PC-9 (cell line): ENCODE measurements at regions not wholly inside any gene's neighbourhood (a gene's known extent, or its start where the extent isn't known, plus 50 kb on each side); places are given as distances from the start of the nearest gene placed in this dataset.

Source experiments
- BruUV-seq: library from RNA; stranded (reverse); fragments of 400-500 nt; replicated peaks from 2 replicates; lab custom pipeline; 2021; lab: Mats Ljungman, UMichigan
- CTCF ChIA-PET: fragments of 300-600 bp; sonication (Branson Sonifier 250); formaldehyde crosslinking; loops from one replicate; lab custom pipeline; 2022; ENCODE audit warnings: antibody characterized with exemption; lab: Charles Lee
- POLR2A ChIA-PET: fragments of 300-600 bp; sonication (Branson Sonifier 250); formaldehyde crosslinking; loops from one replicate; lab custom pipeline; 2022; ENCODE audit warnings: antibody characterized with exemption; ENCODE audit not compliant: unreplicated experiment; lab: Charles Lee
- DNase-seq, 2 experiments: peaks; one replicate each; pipeline versions ENCODE4 v3.0.0 to v3.0.0-alpha.2; 2015 to 2022; ENCODE audit warnings: mixed read lengths in 1 of 2
- H2AFZ ChIP-seq: fragments of 200-600 bp; sonication (generic); 2 replicates; pipeline ENCODE4 v1.8.1; 2017; ENCODE audit warnings: antibody characterized with exemption
- H3F3A ChIP-seq: fragments of 200-600 bp; sonication (generic); 2 replicates; pipeline ENCODE4 v1.8.1; 2017; ENCODE audit warnings: antibody characterized with exemption, mild to moderate bottlenecking, low read depth; ENCODE audit not compliant: insufficient read depth
- H3K27ac ChIP-seq: fragments of 200-600 bp; sonication (generic); 2 replicates; pipeline ENCODE4 v1.6.1; 2016; ENCODE audit warnings: mixed run types
- H3K27me3 ChIP-seq: fragments of 200-600 bp; sonication (generic); 2 replicates; pipeline ENCODE4 v1.6.1; 2016; ENCODE audit warnings: low read depth, mixed run types; ENCODE audit not compliant: insufficient read depth
- H3K36me3 ChIP-seq: fragments of 200-600 bp; sonication (generic); 2 replicates; pipeline ENCODE4 v1.6.1; 2016; ENCODE audit warnings: low read depth, mixed run types
- H3K4me1 ChIP-seq: fragments of 200-600 bp; sonication (generic); replicated peaks from 2 replicates; pipeline ENCODE4 v1.6.1; 2016; ENCODE audit warnings: mixed run types; ENCODE audit not compliant: insufficient read depth
- H3K4me2 ChIP-seq: fragments of 200-600 bp; sonication (generic); 2 replicates; pipeline ENCODE4 v1.6.1; 2017; ENCODE audit warnings: mixed run types
- H3K4me3 ChIP-seq: fragments of 200-600 bp; sonication (generic); 2 replicates; pipeline ENCODE4 v1.6.1; 2016; ENCODE audit warnings: mixed run types
- H3K79me2 ChIP-seq: fragments of 200-600 bp; sonication (generic); 2 replicates; pipeline ENCODE4 v1.6.1; 2017; ENCODE audit warnings: low read depth, mixed run types
- H3K9me2 ChIP-seq: fragments of 200-600 bp; sonication (generic); 2 replicates; pipeline ENCODE4 v1.8.1; 2017; ENCODE audit warnings: mild to moderate bottlenecking; ENCODE audit not compliant: insufficient read depth
- H3K9me3 ChIP-seq: fragments of 200-600 bp; sonication (generic); 2 replicates; pipeline ENCODE4 v1.8.1; 2016; ENCODE audit warnings: low read depth; ENCODE audit not compliant: insufficient read depth
- H4K20me1 ChIP-seq: fragments of 200-600 bp; sonication (generic); 2 replicates; pipeline ENCODE4 v1.8.1; 2017; ENCODE audit not compliant: insufficient read depth
- EZH2 ChIP-seq: fragments of 200-600 bp; sonication (generic); IDR thresholded peaks from 2 replicates; pipeline ENCODE4 v1.8.0; 2017; ENCODE audit warnings: antibody characterized with exemption, low read depth
- intact Hi-C: fragments of 100-400 bp; cut with micrococcal nuclease; formaldehyde crosslinking; loops from one replicate; pipeline ENCODE4 v1.10.0; 2022; ENCODE audit not compliant: unreplicated experiment
- TF ChIP-seq, protein P1 (sequence below): fragments of 200-600 bp; sonication (generic); conservative IDR thresholded peaks from 2 replicates; pipeline ENCODE4 v1.6.1; 2017; ENCODE audit warnings: mixed run types, antibody characterized with exemption, mild to moderate bottlenecking, moderate library complexity

DNA sequence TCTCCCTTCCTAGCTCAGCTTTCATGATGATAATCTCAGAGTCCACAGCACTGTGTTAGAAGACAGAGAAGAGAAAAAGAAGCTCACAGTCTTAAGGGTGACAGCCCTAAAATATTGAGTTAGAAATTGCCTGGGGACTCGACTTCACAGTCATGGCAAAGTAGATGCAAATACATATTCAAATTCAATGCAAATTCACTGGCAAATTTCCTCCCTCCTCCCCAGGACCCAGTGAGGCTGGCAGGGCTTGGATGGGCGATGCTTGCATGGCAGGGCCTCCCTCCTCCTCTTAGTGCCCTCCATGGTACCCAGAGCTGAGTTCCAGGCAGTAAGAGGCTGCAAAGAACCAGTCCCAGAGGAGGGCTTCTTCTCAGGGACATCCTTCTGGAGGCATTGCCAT is 115.6 kb upstream of the UQCRFS1 start:
- Histone ChIP-seq H3F3A (no peaks in the 10 kb centered on the region), H3K36me3 (no peaks in the 10 kb centered on the region), H3K4me3 (no peak overlapping the region), H3K27ac (no peak overlapping the region), H3K4me2 (no peak overlapping the region), H2AFZ (no peak overlapping the region), H4K20me1 (no peaks in the 10 kb centered on the region), H3K9me2 (no peaks in the 10 kb centered on the region), H3K9me3 (no peaks in the 10 kb centered on the region), H3K79me2 (no peaks in the 10 kb centered on the region), H3K27me3 (peaks cover 36% of the 10 kb centered on the region), H3K4me1 (no peaks in the 10 kb centered on the region)
- BruUV-seq: no TSS peak
- intact Hi-C loops: no loop called here
- no peak for TF ChIP-seq EZH2
- TF ChIP-seq, protein P1, sequence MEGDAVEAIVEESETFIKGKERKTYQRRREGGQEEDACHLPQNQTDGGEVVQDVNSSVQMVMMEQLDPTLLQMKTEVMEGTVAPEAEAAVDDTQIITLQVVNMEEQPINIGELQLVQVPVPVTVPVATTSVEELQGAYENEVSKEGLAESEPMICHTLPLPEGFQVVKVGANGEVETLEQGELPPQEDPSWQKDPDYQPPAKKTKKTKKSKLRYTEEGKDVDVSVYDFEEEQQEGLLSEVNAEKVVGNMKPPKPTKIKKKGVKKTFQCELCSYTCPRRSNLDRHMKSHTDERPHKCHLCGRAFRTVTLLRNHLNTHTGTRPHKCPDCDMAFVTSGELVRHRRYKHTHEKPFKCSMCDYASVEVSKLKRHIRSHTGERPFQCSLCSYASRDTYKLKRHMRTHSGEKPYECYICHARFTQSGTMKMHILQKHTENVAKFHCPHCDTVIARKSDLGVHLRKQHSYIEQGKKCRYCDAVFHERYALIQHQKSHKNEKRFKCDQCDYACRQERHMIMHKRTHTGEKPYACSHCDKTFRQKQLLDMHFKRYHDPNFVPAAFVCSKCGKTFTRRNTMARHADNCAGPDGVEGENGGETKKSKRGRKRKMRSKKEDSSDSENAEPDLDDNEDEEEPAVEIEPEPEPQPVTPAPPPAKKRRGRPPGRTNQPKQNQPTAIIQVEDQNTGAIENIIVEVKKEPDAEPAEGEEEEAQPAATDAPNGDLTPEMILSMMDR: no peak
- POLR2A ChIA-PET: no interaction called here
- CTCF ChIA-PET: no interaction called here
- DNase-seq: no peak

DNA sequence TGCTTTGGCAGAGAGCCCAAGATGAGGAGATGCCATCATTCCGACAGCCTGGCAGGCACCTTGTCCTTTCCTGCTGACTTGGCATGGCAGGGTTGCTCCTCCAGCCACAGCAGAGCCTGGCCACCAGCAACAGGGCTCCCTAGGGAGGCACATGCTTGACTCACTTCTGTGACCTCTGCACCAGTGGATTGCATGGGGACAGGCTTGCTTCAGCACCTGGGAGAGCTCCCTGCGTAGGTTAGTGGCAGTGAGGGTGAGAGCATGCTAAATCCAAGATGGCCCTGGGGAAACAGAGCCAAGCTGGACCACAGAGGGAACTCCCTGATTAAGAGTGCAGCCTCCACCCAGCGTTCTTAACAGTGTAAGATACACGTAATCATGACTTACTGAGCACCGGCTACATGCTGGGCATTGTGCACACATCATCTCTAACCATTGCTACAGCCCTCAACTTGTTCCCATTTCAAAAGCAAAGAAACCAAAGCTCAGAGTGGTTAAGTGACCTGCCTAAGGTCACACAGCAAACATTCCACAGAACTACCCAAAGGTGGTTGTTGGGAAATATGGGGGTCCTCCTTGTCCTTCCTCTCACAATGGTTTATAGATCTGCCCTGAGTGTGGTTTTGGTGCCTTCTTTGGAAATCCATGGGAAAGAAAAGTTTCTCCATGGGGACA is 116.6 kb upstream of the UQCRFS1 start:
- H3K27me3 ChIP-seq: peaks cover 31% of the 10 kb centered on the region; the same call in 1 of the 2 replicates
- no peaks in the 10 kb centered on the region for H3K9me3 ChIP-seq
- no peaks in the 10 kb centered on the region for H3K9me2 ChIP-seq
- TF ChIP-seq, protein P1: no peak
- no peak for TF ChIP-seq EZH2
- no peak overlapping the region for H3K4me3 ChIP-seq
- ChIA-PET CTCF (no interaction called here), POLR2A (no interaction called here)
- H3K36me3 ChIP-seq: no peaks in the 10 kb centered on the region
- no peaks in the 10 kb centered on the region for H3F3A ChIP-seq
- DNase-seq: peak in 1 of 2 experiments; percentile 14
- no peaks in the 10 kb centered on the region for H4K20me1 ChIP-seq
- H3K27ac ChIP-seq: no peak overlapping the region
- H3K4me2 ChIP-seq: no peak overlapping the region
- no TSS peak for BruUV-seq
- intact Hi-C loops: no loop called here
- no peak overlapping the region for H2AFZ ChIP-seq
- H3K79me2 ChIP-seq: no peaks in the 10 kb centered on the region
- no peaks in the 10 kb centered on the region for H3K4me1 ChIP-seq

DNA sequence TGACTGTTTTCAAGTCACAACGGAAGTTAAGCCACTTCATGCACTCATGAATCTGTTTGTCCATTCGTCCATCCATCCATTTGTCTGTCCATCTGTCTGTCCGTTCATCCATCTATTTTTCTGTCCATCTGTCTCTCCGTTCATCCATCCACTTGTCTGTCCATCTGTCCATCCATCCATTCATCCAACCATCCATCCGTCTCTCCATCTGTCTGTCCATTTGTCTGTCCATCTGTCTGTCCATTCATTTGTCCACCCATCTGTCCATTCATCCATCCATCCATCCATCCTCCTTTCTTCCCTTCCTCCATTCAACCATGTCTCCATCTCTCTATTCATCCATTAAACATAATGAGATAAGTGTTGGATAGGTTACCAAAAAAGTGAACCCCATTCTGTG is 123.5 kb upstream of the UQCRFS1 start:
- no peaks in the 10 kb centered on the region for H4K20me1 ChIP-seq
- DNase-seq: no peak
- no peak overlapping the region for H3K4me2 ChIP-seq
- TF ChIP-seq, protein P1: no peak
- no peak for TF ChIP-seq EZH2
- H3K4me3 ChIP-seq: no peak overlapping the region
- H3F3A ChIP-seq: no peaks in the 10 kb centered on the region
- CTCF ChIA-PET: no interaction called here
- no peak overlapping the region for H2AFZ ChIP-seq
- no TSS peak for BruUV-seq
- POLR2A ChIA-PET: no interaction called here
- H3K9me3 ChIP-seq: no peaks in the 10 kb centered on the region
- no peaks in the 10 kb centered on the region for H3K36me3 ChIP-seq
- H3K9me2 ChIP-seq: no peaks in the 10 kb centered on the region
- intact Hi-C loops: no loop called here
- no peak overlapping the region for H3K27ac ChIP-seq
- no peaks in the 10 kb centered on the region for H3K79me2 ChIP-seq
- H3K4me1 ChIP-seq: no peaks in the 10 kb centered on the region
- H3K27me3 ChIP-seq: peaks cover 19% of the 10 kb centered on the region; the same call in 1 of the 2 replicates
